Activated CD4-positive, alpha-beta T cell treated with anti-CD3 and anti-CD28 coated beads for 36 hours (primary cell): ENCODE measurements at regions not wholly inside any gene's neighbourhood (a gene's known extent, or its start where the extent isn't known, plus 50 kb on each side); places are given as distances from the start of the nearest gene placed in this dataset.
"Not testable (repeated sequence)": the region's sequence is repeated elsewhere in the genome, so short reads cannot be mapped to it uniquely, and the experiment has no call there.

Source experiments
- ATAC-seq: fragments of 200-7000 bp; cut with Tn5 transposase; one replicate; pipeline ENCODE4 v1.10.0; 2021; ENCODE audit warnings: mild to moderate bottlenecking, moderate library complexity
- CTCF ChIA-PET: fragments of 350-600 bp; sonication (Branson Sonifier 250); formaldehyde crosslinking; loops from one replicate; lab custom pipeline; 2021; ENCODE audit warnings: antibody characterized with exemption; lab: Charles Lee
- POLR2A ChIA-PET: fragments of 350-600 bp; sonication (Branson Sonifier 250); formaldehyde crosslinking; loops from one replicate; lab custom pipeline; 2021; ENCODE audit warnings: antibody characterized with exemption, inconsistent platforms; lab: Charles Lee
- DNase-seq: peaks from one replicate; pipeline ENCODE4 v3.0.0-alpha.2; 2020
- H3K27ac Mint-ChIP-seq: one replicate; pipeline ENCODE4 v1.8.0; 2021; ENCODE audit warnings: mixed read lengths
- H3K27me3 Mint-ChIP-seq: one replicate; pipeline ENCODE4 v1.8.0; 2021; ENCODE audit warnings: mixed read lengths
- H3K36me3 Mint-ChIP-seq: one replicate; pipeline ENCODE4 v1.8.0; 2021; ENCODE audit warnings: low read depth, mixed read lengths
- H3K4me1 Mint-ChIP-seq: one replicate; pipeline ENCODE4 v1.8.0; 2021; ENCODE audit warnings: mixed read lengths
- H3K4me3 Mint-ChIP-seq: one replicate; pipeline ENCODE4 v1.8.0; 2021; ENCODE audit warnings: mild to moderate bottlenecking, moderate library complexity, mixed read lengths
- H3K9me3 Mint-ChIP-seq: one replicate; pipeline ENCODE4 v1.8.0; 2021; ENCODE audit warnings: low read depth, mixed read lengths
- intact Hi-C, 2 experiments: fragments of 100-400 bp; cut with DNase I in 1 of 2; cut with micrococcal nuclease in 1 of 2; formaldehyde crosslinking; loops; one replicate each; pipeline versions ENCODE4 v1.14.2 to v1.15.1; 2022 to 2024; cut with DNase I, micrococcal nuclease

GRCh38 chr10:118805146-118805545 lies 50.4 kb upstream of the CACUL1 start:
- intact Hi-C loops = no loop called here
- DNase-seq = no peak
- ATAC-seq = no peak
- Mint-ChIP-seq H3K27me3 (no peaks in the 10 kb centered on the region), H3K27ac (no peak overlapping the region), H3K4me1 (no peaks in the 10 kb centered on the region), H3K4me3 (no peak overlapping the region), H3K9me3 (no peaks in the 10 kb centered on the region), H3K36me3 (no peaks in the 10 kb centered on the region)
- ChIA-PET CTCF (interaction anchor here (0.8 kb wide), 1 partner anchor 23 kb away, joined by 3 read pairs; no protein-coding TSS in a partner anchor), POLR2A (no interaction called here)

GRCh38 chr10:118807512-118808305 lies 52.9 kb upstream of the CACUL1 start:
- no peaks in the 10 kb centered on the region for H3K27me3 Mint-ChIP-seq
- no peaks in the 10 kb centered on the region for H3K36me3 Mint-ChIP-seq
- DNase-seq (no peak), ATAC-seq (no peak)
- H3K4me3 Mint-ChIP-seq = no peak overlapping the region
- POLR2A ChIA-PET = no interaction called here
- H3K4me1 Mint-ChIP-seq = no peaks in the 10 kb centered on the region
- H3K27ac Mint-ChIP-seq = no peak overlapping the region
- intact Hi-C loops = no loop called here
- H3K9me3 Mint-ChIP-seq = no peaks in the 10 kb centered on the region
- CTCF ChIA-PET = no interaction called here

GRCh38 chr10:118808601-118809356 lies 54.0 kb upstream of the CACUL1 start:
- intact Hi-C loops = no loop called here
- H3K36me3 Mint-ChIP-seq = no peaks in the 10 kb centered on the region
- no peaks in the 10 kb centered on the region for H3K4me1 Mint-ChIP-seq
- no peak overlapping the region for H3K4me3 Mint-ChIP-seq
- DNase-seq (no peak), ATAC-seq (no peak)
- POLR2A ChIA-PET = no interaction called here
- no peaks in the 10 kb centered on the region for H3K9me3 Mint-ChIP-seq
- H3K27me3 Mint-ChIP-seq = no peaks in the 10 kb centered on the region
- CTCF ChIA-PET = interaction anchor here (0.5 kb wide), 1 partner anchor 47 kb away, joined by 3 read pairs; no protein-coding TSS in a partner anchor
- H3K27ac Mint-ChIP-seq = no peak overlapping the region

- no peaks in the 10 kb centered on the region for H3K4me1 Mint-ChIP-seq
- no peak for DNase-seq
- intact Hi-C loops = no loop called here
- no peak overlapping the region for H3K4me3 Mint-ChIP-seq
- no peaks in the 10 kb centered on the region for H3K9me3 Mint-ChIP-seq
- CTCF ChIA-PET = interaction anchor here (0.5 kb wide), 1 partner anchor 47 kb away, joined by 3 read pairs; no protein-coding TSS in a partner anchor
- no peak overlapping the region for H3K27ac Mint-ChIP-seq
- POLR2A ChIA-PET = no interaction called here
- ATAC-seq = no peak
- no peaks in the 10 kb centered on the region for H3K27me3 Mint-ChIP-seq
- no peaks in the 10 kb centered on the region for H3K36me3 Mint-ChIP-seq
Measured at GRCh38 chr10:118809357-118810220, 54.8 kb upstream of the CACUL1 start.

- intact Hi-C loops = no loop called here
- Mint-ChIP-seq H3K4me1 (no peaks in the 10 kb centered on the region), H3K27ac (no peak overlapping the region), H3K4me3 (no peak overlapping the region), H3K9me3 (no peaks in the 10 kb centered on the region), H3K36me3 (no peaks in the 10 kb centered on the region), H3K27me3 (no peaks in the 10 kb centered on the region)
- CTCF ChIA-PET = no interaction called here
- POLR2A ChIA-PET = no interaction called here
- DNase-seq (no peak), ATAC-seq (no peak)
Measured at GRCh38 chr10:118810796-118811505, 56.2 kb upstream of the CACUL1 start.

GRCh38 chr10:118811675-118812392 lies 57.1 kb upstream of the CACUL1 start:
- H3K4me1 Mint-ChIP-seq = no peaks in the 10 kb centered on the region
- no peak overlapping the region for H3K4me3 Mint-ChIP-seq
- no peaks in the 10 kb centered on the region for H3K9me3 Mint-ChIP-seq
- CTCF ChIA-PET = no interaction called here
- no peak overlapping the region for H3K27ac Mint-ChIP-seq
- no peaks in the 10 kb centered on the region for H3K36me3 Mint-ChIP-seq
- intact Hi-C loops = no loop called here
- POLR2A ChIA-PET = no interaction called here
- no peaks in the 10 kb centered on the region for H3K27me3 Mint-ChIP-seq
- no peak for ATAC-seq
- DNase-seq = no peak

GRCh38 chr10:118812393-118812740 lies 57.6 kb upstream of the CACUL1 start:
- no peaks in the 10 kb centered on the region for H3K36me3 Mint-ChIP-seq
- CTCF ChIA-PET = interaction anchor here (0.7 kb wide), 1 partner anchor 139 kb away, joined by 3 read pairs; no protein-coding TSS in a partner anchor
- no peaks in the 10 kb centered on the region for H3K9me3 Mint-ChIP-seq

GRCh38 chr10:118813001-118813400 lies 58.2 kb upstream of the CACUL1 start:
- DNase-seq, intact Hi-C loops, ATAC-seq, H3K9me3 Mint-ChIP-seq, H3K36me3 Mint-ChIP-seq, H3K27me3 Mint-ChIP-seq, H3K4me3 Mint-ChIP-seq, POLR2A ChIA-PET, H3K4me1 Mint-ChIP-seq, H3K27ac Mint-ChIP-seq: not testable (repeated sequence)
- CTCF ChIA-PET = interaction anchor here (0.7 kb wide), 1 partner anchor 138 kb away, joined by 3 read pairs; no protein-coding TSS in a partner anchor

More at GRCh38 chr10:118812393-118812740, 57.6 kb upstream of the CACUL1 start:
- H3K4me3 Mint-ChIP-seq = no peak overlapping the region
- intact Hi-C loops = no loop called here
- POLR2A ChIA-PET = no interaction called here
- H3K27ac Mint-ChIP-seq = no peak overlapping the region
- ATAC-seq (no peak), DNase-seq (no peak)
- H3K4me1 Mint-ChIP-seq = no peaks in the 10 kb centered on the region
- H3K27me3 Mint-ChIP-seq = no peaks in the 10 kb centered on the region

- ATAC-seq = no peak
- H3K4me3 Mint-ChIP-seq = no peak overlapping the region
Measured at GRCh38 chr10:118816471-118817168, 61.9 kb upstream of the CACUL1 start.

More at GRCh38 chr10:118816471-118817168, 61.9 kb upstream of the CACUL1 start:
- intact Hi-C loops = no loop called here
- H3K27me3 Mint-ChIP-seq = no peaks in the 10 kb centered on the region
- no peaks in the 10 kb centered on the region for H3K4me1 Mint-ChIP-seq
- no peak for DNase-seq
- ChIA-PET POLR2A (no interaction called here), CTCF (interaction anchor here (0.6 to 2.0 kb wide), 3 partner anchors 11 to 573 kb away, joined by 3 to 6 read pairs (median 3); no protein-coding TSS in a partner anchor)
- no peaks in the 10 kb centered on the region for H3K9me3 Mint-ChIP-seq
- no peaks in the 10 kb centered on the region for H3K36me3 Mint-ChIP-seq
- no peak overlapping the region for H3K27ac Mint-ChIP-seq
